ENCODE measurements at regions not wholly inside any gene's neighbourhood (a gene's known extent, or its start where the extent isn't known, plus 50 kb on each side); places are given as distances from the start of the nearest gene placed in this dataset.
"Not testable (repeated sequence)": the region's sequence is repeated elsewhere in the genome, so short reads cannot be mapped to it uniquely, and the experiment has no call there.

DNA sequence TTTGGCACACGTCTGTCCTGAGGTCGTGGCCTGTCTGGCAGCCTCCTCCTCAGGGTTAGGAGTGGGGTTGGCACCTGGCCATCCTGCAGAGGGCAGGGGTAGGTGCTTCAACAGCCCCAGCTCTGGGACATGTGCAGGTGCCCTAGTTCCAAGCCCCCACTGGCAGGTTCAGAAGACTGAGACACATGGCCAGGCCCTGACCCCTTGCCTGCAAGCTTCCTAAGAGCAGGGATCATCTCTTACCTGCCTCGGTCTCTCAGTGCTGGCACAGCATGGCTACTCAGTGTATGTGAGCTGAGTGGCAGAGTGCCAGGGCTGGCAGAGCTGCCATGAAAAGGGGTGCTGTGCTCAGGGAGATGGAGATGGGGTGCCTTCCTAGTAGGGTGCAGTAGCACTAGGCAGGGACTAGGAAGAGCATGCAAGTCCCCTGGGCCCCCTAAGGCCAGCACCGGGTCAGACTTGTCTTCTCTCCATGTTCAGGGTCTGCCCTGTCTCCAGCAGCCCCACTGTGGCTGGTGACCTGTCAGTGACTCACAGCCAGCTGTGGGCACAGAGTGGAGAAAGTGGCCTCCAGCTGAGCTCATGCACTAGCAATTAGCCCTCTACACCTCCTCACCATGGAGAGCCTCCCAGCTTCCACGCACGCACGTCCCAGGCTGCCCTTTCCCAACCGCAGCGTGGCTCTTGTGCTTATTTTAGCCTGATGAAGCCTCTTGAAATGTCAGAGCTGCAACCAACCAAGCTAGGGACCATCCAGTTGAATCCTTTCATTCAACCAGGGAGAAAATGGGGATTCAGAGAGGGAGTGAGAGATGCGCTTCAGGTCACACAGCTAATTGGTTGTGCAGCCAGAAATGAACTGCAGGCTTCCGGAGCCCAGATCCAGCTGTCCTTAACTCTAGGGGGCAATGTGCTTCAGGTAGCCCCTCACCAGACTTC, 116.6 kb downstream of the MRPL14 start:
- peak; percentile 60 for DNase-seq

DNA sequence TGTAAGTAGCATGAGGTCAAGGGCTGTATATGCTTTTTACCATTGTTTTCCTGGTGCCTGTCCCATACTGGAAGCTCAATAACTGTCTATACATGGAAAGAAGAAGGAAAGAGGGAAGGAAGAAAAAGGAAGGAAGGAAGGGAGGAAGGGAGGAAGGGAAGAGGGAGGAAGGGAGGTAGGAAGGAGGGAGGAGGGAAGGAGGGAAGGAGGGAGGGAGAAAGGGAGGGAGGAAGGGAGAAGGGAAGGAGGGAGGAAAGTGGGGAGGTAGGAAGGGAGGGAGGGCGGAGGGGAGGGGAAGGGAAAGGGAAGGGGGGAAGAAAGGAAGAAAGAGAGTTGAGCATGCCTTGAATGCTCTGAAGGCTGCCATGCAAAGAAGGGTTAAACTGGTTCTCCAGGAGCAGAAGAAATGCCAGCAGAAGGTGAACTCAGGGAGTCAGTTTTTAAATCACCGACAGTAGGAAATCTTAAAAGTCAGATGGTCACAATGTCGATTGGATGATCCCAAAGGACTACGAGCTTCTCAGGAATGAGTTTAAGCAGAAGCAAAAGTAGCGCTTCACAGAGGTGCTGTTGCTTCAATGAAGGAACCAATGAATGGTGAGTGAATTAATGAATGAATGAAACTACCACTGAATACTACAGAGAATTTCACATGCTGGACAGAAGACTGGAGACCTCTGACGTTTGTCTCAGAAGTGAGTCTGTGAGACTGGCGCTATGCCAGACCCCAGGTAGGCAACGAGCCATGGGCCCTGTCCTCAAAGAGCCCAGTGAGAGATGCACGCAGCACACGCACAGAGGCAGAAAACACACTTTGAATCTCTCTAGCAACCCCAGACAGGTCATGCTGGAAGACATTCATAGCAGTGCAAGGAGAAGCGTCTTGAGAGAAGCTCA, 117.6 kb downstream of the MRPL14 start:
- no peak for DNase-seq

DNA sequence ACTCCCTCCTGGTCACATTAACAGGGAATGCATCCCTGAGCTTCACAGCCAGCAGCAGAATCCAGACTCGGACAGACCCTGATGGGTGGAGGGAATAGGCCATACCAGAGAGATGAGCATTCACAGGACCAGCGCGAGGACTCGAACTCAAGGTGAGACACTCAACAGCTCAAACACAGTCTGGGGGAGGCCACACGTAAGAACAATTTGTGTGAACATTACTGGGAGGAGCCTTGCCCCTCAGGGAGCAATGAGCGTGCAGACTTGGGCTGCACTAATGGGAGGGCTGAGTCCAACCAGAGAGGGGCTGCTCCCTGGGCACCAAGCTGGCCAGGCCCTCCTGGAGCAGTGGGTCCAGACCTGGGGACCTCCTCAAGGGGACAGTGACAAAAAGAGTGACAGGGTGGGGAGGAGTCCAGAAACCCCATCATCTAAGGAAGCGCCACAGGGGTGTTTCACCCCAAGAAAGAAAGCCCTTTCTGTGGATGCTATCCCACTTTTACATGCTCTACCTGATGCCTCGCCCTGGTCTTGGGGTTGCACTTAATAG, 118.4 kb downstream of the MRPL14 start:
- no peak for DNase-seq

DNA sequence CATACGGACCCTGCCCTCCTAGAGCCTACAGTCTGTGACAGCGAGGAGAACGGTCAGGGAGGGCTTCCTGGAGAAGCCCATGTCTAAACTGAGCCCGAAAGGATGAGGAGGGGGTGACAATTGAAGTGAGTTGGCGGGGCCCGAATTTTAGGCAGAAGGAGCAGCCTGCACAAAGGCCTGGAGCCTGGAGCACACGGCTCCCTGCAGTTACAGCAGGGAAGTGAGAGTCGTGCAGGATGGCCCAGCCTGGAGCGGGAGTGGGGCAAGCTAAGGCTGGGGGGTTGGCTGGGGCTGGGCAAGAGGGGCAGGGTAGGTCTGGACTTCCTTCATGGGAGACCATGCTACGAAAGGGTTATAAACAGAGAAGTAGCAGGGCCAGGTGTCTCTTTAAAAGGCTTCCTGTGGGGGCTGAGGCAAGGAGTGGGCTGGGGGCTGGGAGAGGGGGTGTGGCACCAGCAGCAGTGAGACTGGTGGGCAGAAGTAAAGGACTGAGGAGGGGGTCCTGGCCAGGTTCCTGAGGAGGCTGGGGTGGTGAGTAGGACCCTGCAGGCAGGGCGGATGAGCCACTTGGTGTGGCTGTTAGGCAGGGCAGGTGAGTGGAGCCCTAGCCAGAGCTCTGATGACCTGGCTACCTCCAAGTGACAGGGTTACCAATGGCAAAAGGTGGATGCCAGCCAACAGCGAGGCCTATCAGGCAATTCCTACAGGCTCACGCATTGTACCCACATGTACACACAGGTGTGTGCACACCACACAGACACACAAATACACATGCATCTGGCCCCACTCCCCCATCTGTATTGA, 119.2 kb downstream of the MRPL14 start:
- DNase-seq, result no peak

DNA sequence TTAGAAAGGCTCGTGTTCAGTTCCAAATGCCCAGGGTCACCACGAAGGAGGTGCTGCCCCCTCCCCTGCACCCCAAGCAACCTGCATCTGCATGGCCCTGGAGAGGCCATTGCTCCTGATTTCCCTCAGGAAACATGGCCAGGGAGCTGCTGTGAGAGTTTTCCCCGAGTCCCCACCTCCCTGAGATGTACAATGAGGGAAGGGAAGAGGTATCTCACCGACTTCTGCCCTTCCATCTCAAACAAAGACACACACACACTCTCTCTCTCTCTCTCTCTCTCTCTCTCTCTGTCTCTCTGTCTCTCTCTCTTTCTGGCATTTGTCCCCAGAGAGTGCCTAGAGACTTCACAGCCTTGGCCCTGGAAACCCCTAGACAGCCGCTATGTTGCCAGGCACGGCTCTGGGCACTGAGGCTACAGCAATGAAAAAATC, 120.4 kb downstream of the MRPL14 start:
- DNase-seq, result no peak

DNA sequence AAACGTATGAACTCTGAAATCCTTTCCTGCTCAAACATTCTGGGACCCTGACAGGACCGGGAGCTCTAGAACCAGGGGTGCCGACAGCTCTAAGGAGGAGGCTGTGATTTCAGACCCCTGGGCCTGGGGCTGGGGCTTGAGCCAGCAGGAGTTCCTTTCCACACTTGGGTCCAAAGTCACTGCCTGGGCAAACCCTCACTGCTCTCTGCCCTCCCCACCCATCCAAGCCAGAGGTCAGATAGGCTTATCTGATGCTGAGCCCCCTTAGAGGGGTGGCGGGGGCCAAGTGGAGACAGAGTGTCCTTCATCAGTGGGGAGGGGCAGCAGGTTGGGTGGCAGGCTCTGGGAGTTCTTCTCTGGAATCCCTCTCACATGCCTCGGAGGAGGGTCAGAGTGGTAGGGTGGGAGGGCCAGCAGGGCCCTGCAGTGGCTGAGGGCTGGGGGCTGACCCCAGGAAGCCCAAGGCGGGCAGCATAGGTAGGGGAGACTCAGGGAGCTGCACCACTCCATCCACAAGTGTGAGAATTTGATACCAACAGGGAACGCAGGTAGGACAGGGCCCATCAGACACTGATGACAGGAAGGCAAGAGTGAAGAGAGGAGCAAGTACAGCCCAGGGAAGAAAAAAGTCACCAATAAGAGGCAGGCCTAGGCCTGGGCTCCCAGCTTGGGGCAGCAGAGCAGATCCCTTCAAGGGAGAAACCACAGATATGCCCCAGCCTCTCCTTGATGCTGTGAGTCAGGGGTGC, 121.0 kb downstream of the MRPL14 start:
- DNase-seq, result no peak

DNA sequence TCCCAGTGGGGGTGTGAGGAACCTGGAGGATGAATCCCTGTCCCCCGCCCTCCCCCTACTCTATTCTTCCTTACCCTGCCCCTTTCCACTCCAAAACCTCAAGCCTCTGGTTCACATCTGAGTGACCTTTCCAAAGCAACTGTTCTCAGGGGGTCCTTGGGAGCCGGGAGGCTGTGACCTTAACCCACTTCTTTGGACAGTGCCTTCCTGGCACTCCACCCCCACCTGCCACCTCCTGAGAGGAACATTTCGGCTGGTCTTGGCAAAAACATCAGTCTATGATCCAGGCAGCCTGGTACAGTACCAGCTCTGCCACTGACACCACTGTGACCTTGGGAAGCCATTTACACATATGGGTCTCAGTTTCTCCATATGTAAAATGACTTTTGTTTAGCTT, 121.7 kb downstream of the MRPL14 start:
- DNase-seq, result no peak

DNA sequence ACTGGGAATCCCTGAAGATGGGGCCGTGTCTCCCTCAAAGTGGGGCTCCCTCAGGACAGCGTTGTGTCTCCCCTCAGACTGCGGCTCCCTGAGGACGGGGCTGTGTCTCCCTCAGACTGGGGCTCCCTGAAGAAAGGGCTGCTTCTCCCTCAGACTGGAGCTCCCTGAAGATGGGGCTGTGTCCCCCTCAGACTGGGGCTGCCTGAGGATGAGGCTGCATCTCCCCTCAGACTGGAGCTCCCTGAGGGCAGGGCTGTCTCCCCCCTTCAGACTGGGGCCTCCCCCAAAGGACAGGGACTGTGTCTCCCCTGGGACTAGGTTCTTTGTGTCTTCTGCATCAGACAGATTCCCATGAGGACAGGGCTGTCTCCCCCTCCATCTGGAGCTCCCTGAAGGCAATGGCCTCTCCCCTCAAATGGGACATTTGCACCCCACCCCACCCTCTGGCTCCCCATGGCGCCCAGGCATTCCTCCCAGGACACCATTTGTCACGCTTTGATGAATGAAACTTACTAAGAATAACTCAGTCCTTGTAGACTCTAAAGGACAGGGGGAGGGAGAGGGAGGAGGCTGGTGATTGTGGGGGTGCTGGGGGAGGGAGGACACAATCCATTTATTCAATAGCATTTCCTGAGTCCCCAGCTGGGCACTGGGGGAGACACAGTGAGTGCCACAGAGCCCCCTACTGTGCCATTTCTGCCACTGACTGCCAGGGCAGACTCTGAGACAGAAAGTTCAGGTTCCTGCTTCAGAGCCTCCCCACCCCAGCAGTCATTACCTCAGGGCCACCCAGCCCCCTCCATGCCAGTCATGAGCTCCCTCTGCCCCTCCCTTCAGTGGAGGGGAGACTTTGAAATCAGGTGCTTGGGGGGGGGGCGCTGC, 122.4 kb downstream of the MRPL14 start:
- DNase-seq, result no peak

DNA sequence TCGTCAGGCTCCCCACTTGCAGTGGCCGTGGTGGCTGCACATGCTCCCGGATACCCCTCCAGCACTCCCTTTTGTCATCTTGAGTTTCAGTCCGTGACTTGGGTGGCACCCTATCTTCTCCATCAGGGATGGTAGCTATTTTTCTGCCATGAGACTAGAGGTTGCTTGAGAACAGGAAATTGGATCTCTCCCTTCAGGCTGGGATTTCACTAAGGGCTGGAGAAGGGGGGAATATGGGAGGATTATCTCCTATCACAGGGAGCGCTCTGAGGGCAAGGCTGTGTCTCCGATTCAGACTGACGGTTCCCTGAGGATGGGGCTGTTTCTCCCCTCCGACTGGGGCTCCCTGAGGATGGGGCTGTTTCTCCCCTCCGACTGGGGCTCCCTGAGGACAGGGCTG, 123.1 kb downstream of the MRPL14 start:
- no peak for DNase-seq

DNA sequence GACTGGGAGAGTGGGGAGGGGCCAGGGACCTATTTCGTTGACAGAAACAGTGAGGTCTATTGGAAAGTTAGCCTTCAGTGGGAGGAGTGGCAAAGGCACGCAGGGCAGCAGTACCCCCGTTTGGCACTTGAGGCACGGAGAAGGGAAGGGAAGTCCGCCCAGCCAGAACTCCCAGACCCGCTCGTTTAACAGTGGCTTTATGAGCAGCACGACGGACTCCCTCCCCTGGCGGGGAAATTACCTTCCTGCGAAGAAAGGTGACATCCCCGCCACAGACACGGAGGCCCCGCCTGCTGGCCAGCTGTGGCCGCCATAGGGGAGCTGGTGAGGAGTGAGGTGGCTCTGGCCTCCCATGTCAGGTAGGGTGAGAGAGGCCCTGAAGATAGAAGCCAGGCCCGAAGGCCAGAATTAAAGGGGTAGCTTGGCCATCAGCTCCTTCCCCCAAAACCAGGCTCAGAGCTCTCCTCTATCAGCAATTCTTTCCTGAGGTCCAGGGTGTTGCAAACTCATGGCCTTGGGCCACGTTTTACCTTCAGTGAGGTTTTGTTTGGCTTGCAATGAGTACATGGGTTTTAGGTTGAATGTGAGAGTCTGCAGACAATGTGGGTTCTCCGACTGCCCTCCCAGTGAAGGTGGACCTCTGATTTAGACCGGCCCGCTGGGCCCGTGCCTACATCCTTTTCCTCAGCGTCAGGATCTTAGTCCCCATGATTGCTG, 123.7 kb downstream of the MRPL14 start:
- no peak for DNase-seq

DNA sequence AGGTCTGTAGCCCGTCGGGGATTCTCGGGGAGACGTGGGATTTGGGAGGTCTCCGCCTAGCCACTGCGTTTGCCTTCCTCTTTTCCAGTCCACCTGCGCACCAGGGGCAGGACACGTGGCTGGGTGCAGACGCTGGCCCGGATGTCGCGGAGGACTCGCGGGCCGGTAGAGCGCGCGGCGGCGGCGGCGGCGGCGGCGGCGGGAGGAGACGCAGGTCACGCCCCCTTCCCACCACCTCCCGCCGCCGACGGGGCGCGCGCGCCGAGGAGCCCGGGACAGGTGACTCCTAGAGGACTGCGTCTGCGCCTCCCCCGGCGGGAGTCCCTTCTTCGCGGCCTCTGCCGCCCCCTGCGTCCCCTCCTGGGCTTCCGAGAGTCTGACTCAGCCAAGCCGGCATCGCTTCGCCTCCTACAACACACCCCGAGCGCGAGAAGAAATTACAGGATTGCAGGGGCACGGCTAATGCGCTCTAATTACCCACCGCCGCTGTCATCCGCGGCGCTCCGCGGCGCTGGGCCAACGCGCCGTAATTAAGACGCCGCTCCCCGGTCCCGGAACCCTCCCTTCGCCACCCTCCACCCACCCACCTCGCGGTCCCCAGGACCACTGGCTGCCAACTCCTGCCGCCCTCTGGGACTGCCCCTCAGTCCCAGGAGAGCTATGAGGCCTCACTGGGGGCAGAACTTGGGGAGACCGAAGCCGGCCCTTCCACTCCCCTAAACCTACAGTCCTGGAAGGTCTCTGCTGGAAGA, 124.5 kb downstream of the MRPL14 start:
- peak; percentile 88 for DNase-seq

DNA sequence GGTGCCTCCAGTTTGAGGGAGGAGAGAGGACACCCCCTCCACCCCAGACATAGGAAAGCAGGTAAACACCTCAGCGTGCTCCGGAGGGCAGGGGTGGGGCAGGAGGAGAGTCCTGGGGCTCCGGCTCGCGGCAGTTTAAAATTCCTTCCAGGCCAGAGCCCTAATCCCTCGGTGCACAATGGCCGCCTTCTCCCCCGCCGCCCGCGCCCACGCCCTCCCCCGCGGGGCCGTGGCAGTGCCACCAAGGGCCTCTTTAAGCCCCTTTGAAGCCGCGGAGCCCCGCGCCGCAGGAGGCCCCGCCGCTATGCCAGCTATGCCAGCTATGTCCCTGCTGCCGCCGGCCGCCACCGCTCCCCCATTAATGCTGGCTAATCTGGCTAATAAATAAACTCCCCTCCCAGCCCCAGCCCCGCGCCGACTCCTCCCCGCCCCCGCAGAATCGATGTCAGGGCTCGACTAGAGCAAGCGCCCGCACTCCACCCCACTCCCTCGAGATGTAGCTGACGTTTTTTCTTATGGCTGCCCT, 125.1 kb downstream of the MRPL14 start:
- DNase-seq, result no peak

DNA sequence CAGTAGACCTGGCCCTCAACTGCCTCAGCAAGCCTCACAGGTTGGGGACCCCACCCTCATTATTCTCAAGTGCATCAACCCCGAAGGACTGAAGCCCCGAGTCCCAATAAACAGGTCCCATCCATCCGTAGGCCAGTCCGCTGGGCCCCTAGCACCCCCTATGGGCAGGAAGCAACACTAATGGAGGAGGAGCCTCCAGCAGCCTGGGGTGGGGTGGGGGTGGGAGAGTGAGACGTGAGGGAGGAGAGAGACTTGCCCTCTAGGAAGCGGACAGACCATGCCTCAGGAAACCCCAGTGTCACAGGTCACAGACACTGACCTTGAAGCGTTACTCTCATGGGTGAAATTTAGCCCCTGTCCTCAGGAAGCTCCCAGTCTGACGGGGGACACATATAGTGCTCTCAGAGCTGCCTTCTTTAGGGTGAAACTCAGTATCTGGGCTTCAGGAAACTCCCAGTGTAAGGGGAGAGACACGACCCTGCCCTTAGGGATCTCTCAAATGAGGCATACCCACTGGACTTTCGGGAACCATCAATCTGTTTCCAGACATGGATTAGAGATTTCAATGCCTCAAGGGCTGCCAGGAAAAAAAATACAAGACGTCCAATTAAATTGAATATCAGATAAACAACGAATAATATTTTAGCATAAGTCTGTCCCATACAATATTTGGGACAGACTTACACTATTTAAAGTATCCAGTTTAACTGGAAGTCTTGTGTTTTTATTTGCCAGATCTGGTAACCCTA, 125.8 kb downstream of the MRPL14 start:
- DNase-seq, result peak; percentile 52

DNA sequence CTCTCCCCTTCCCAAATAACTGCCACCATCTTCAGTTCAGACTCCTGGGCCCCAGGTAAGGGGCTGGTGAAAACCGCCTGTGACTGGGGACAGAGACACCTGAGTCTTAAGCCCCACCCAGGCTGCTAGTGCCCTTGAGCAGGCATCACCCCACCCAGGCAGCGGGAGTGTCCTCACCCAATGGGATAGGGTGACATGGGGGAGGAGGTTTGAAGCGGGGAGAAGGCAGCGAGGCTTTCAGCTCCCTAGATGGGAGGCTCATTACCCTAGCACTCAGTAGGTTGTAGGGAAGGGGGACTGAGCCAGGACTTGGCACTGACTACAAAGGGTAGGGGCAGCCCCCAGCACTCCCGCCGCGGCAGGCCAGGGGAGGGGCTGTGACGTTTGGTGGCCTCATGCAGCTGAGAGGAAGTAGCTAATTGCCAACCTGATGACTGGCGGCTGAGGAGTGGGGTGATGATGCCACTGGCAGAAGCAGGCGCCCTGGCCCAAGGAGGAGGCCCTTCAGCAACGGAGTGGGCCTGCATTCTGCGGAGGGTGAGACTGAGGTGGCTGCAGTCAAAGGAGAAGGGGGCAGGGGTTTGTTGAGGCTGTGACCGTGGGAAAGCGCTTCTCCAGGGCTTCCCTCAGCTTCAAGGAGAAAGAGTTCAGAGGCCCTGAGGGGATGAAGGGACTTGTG, 126.9 kb downstream of the MRPL14 start:
- peak; percentile 54 for DNase-seq

DNA sequence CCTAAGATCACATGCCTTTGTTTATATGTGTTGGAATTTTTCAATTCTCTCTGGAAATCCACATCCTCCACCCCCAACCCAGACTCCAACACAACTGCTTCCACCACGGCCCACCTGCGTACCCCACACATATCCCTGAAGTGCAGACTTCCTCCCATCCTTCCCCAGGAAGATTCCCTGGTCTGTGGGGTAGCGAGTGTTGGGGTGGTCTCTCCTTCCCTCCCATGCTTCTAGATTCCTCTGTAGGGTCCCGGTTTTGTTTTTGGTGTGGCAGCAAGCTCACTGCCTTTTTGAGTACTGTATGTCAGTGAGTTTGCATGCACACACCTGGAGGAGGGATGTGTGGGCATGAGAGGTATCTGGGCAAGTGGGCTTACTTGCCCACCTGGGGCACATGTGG, 127.6 kb downstream of the MRPL14 start:
- no peak for DNase-seq

DNA sequence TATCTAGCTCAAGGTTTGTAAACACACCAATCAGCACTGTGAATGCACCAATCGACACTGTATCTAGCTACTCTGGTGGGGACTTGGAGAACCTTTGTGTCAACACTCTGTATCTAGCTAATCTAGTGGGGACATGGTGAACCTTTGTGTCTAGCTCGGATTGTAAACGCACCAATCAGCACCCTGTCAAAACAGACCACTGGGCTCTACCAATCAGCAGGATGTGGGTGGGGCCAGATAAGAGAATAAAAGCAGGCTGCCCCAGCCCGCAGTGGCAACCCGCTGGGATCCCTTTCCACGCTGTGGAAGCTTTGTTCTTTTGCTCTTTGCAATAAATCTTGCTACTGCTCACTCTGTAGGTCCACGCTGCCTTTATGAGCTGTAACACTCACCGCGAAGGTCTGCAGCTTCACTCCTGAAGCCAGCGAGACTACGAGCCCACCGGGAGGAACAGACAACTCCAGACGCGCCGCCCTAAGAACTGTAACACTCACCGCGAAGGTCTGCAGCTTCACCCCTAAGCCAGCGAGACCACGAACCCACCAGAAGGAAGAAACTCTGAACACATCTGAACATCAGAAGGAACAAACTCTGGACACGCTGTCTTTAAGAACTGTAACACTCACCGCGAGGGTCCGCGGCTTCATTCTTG, 128.5 kb downstream of the MRPL14 start:
- not testable (repeated sequence) for DNase-seq

DNA sequence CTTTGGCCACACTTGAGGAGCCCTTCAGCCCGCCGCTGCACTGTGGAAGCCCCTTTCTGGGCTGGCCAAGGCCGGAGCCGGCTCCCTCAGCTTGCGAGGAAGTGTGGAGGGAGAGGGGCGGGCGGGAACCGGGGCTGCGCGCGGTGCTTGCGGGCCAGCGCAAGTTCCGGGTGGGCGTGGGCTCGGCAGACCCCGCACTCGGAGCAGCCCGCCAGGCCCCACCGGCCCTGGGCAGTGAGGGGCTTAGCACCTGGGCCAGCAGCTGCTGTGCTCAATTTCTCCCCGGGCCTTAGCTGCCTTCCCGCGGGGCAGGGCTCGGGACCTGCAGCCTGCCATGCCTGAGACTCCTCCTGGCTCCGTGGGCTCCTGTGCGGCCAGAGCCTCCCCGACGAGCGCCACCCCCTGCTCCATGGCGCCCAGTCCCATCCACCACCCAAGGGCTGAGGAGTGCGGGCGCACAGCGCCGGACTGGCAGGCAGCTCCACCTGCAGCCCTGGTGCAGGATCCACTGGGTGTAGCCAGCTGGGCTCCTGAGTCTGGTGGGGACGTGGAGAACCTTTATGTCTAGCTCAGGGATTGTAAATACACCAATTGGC, 129.2 kb downstream of the MRPL14 start:
- DNase-seq, result not testable (repeated sequence)
